ENCODE measurements at regions not wholly inside any gene's neighbourhood (a gene's known extent, or its start where the extent isn't known, plus 50 kb on each side); places are given as distances from the start of the nearest gene placed in this dataset.

- Histone ChIP-seq H2AFZ (ENCODE audit: low read length) (no peak overlapping the region), H4K20me1 (ENCODE audit: insufficient read depth, low read length) (no peaks in the 10 kb centered on the region), H3K27ac (ENCODE audit: low read length) (no peak overlapping the region), H3K4me2 (ENCODE audit: low read depth, low read length) (no peak overlapping the region), H3K9ac (ENCODE audit: low read length) (no peak overlapping the region), H3K27me3 (replicated peaks; ENCODE audit: insufficient read depth, low read length) (no peaks in the 10 kb centered on the region), H3K4me3 (ENCODE audit: low read length) (no peak overlapping the region), H3K79me2 (ENCODE audit: low read length) (no peaks in the 10 kb centered on the region), H3K9me2 (replicated peaks; ENCODE audit: insufficient read depth, low read length) (no peaks in the 10 kb centered on the region), H3F3A (ENCODE audit: insufficient read depth, low read length) (no peaks in the 10 kb centered on the region), H3K36me3 (replicated peaks; ENCODE audit: insufficient read depth, low read length) (no peaks in the 10 kb centered on the region), H3K9me3 (replicated peaks; ENCODE audit: insufficient read depth, low read length) (no peaks in the 10 kb centered on the region), H3K4me1 (ENCODE audit: low read length) (no peaks in the 10 kb centered on the region)
- TF ChIP-seq EZH2phosphoT487 (IDR thresholded peaks at IDR 0.05; ENCODE audit: low read length) (no peak), EZH2 (optimal IDR thresholded peaks at IDR 0.05; ENCODE audit: low read depth, low read length) (no peak), CTCF (IDR thresholded peaks at IDR 0.05; ENCODE audit: low read length) (no peak)
- no peak for DNase-seq
These were observed 586.0 kb upstream of the BRINP1 start for GRCh38 chr9:119955276-119955675.

- Histone ChIP-seq H4K20me1 (ENCODE audit: insufficient read depth, low read length) (no peaks in the 10 kb centered on the region), H3K4me3 (ENCODE audit: low read length) (no peak overlapping the region), H2AFZ (ENCODE audit: low read length) (no peak overlapping the region), H3K79me2 (ENCODE audit: low read length) (no peaks in the 10 kb centered on the region), H3K9me3 (replicated peaks; ENCODE audit: insufficient read depth, low read length) (no peaks in the 10 kb centered on the region), H3K27me3 (replicated peaks; ENCODE audit: insufficient read depth, low read length) (no peaks in the 10 kb centered on the region), H3K27ac (ENCODE audit: low read length) (no peak overlapping the region), H3F3A (ENCODE audit: insufficient read depth, low read length) (no peaks in the 10 kb centered on the region), H3K9me2 (replicated peaks; ENCODE audit: insufficient read depth, low read length) (no peaks in the 10 kb centered on the region), H3K4me1 (ENCODE audit: low read length) (no peaks in the 10 kb centered on the region), H3K36me3 (replicated peaks; ENCODE audit: insufficient read depth, low read length) (no peaks in the 10 kb centered on the region), H3K9ac (ENCODE audit: low read length) (no peak overlapping the region), H3K4me2 (ENCODE audit: low read depth, low read length) (no peak overlapping the region)
- TF ChIP-seq EZH2phosphoT487 (IDR thresholded peaks at IDR 0.05; ENCODE audit: low read length) (no peak), CTCF (IDR thresholded peaks at IDR 0.05; ENCODE audit: low read length) (no peak), EZH2 (optimal IDR thresholded peaks at IDR 0.05; ENCODE audit: low read depth, low read length) (no peak)
- no peak for DNase-seq
These were observed 582.4 kb upstream of the BRINP1 start for GRCh38 chr9:119951591-119951990.

GRCh38 chr9:119951090-119951489 is 581.9 kb upstream of the BRINP1 start:
- no peak overlapping the region for H3K9ac ChIP-seq (ENCODE audit: low read length)
- H3K9me3 ChIP-seq (replicated peaks; ENCODE audit: insufficient read depth, low read length) = no peaks in the 10 kb centered on the region
- H3K4me2 ChIP-seq (ENCODE audit: low read depth, low read length) = no peak overlapping the region
- no peaks in the 10 kb centered on the region for H3K27me3 ChIP-seq (replicated peaks; ENCODE audit: insufficient read depth, low read length)
- H3F3A ChIP-seq (ENCODE audit: insufficient read depth, low read length) = no peaks in the 10 kb centered on the region
- H3K27ac ChIP-seq (ENCODE audit: low read length) = no peak overlapping the region
- H3K9me2 ChIP-seq (replicated peaks; ENCODE audit: insufficient read depth, low read length) = no peaks in the 10 kb centered on the region
- no peaks in the 10 kb centered on the region for H4K20me1 ChIP-seq (ENCODE audit: insufficient read depth, low read length)
- no peak for DNase-seq
- TF ChIP-seq EZH2phosphoT487 (IDR thresholded peaks at IDR 0.05; ENCODE audit: low read length) (no peak), CTCF (IDR thresholded peaks at IDR 0.05; ENCODE audit: low read length) (no peak), EZH2 (optimal IDR thresholded peaks at IDR 0.05; ENCODE audit: low read depth, low read length) (no peak)
- no peaks in the 10 kb centered on the region for H3K4me1 ChIP-seq (ENCODE audit: low read length)
- no peak overlapping the region for H3K4me3 ChIP-seq (ENCODE audit: low read length)
- H2AFZ ChIP-seq (ENCODE audit: low read length) = no peak overlapping the region
- no peaks in the 10 kb centered on the region for H3K79me2 ChIP-seq (ENCODE audit: low read length)
- no peaks in the 10 kb centered on the region for H3K36me3 ChIP-seq (replicated peaks; ENCODE audit: insufficient read depth, low read length)

Measured in MM.1S (cell line).